A549 (cell line): ENCODE measurements at regions not wholly inside any gene's neighbourhood (a gene's known extent, or its start where the extent isn't known, plus 50 kb on each side); places are given as distances from the start of the nearest gene placed in this dataset.

Experiments
- BCL3 ChIP-seq: fragments of >200 bp; sonication (Bioruptor Twin); formaldehyde crosslinking; IDR thresholded peaks from 3 replicates; pipeline ENCODE4 v1.6.1; 2016
- CEBPB ChIP-seq, 2 experiments: fragments of >200 bp in 1 of 2; sonication (Bioruptor Twin) in 1 of 2; formaldehyde crosslinking in 1 of 2; IDR thresholded peaks; 2 replicates each; pipeline ENCODE4 v1.6.1; 2012 to 2016
- CHD4 ChIP-seq: fragments of 200-600 bp; sonication (generic); IDR thresholded peaks from 2 replicates; pipeline ENCODE4 v1.6.1; 2016; ENCODE audit warnings: antibody characterized with exemption, mild to moderate bottlenecking, borderline replicate concordance
- CTCF ChIP-seq: fragments of >200 bp; sonication (Bioruptor Twin); formaldehyde crosslinking; IDR thresholded peaks from 3 replicates; pipeline ENCODE4 v1.5.1; 2016
- ELK1 ChIP-seq: fragments of 150-350 bp; IDR thresholded peaks from 2 replicates; pipeline ENCODE4 v1.6.1; 2014; ENCODE audit warnings: low read depth, mild to moderate bottlenecking, low read length
- EP300 ChIP-seq, 2 experiments: fragments of >200 bp; sonication (Bioruptor Twin); formaldehyde crosslinking; IDR thresholded peaks; 2 replicates in 1 of 2; 3 replicates in 1 of 2; pipeline ENCODE4 v1.6.1; 2016 to 2017
- ESRRA ChIP-seq: fragments of 150-350 bp; IDR thresholded peaks from 2 replicates; pipeline ENCODE4 v1.6.1; 2014; ENCODE audit warnings: mild to moderate bottlenecking, low read length, borderline replicate concordance
- JUNB ChIP-seq: fragments of >200 bp; sonication (Bioruptor Twin); formaldehyde crosslinking; IDR thresholded peaks from 2 replicates; pipeline ENCODE4 v1.6.1; 2016
- NR3C1 ChIP-seq: fragments of >200 bp; sonication (Bioruptor Twin); formaldehyde crosslinking; IDR thresholded peaks from 3 replicates; pipeline ENCODE4 v1.6.1; 2017
- POLR2A ChIP-seq: IDR thresholded peaks from 2 replicates; pipeline ENCODE4 v1.6.1; 2012; ENCODE audit warnings: mild to moderate bottlenecking, low read length
- RCOR1 ChIP-seq: fragments of 150-350 bp; IDR thresholded peaks from 2 replicates; pipeline ENCODE4 v1.6.1; 2014; ENCODE audit warnings: antibody characterized with exemption, low read length, low read depth
- RFX5 ChIP-seq: fragments of 450-650 bp; IDR thresholded peaks from 2 replicates; pipeline ENCODE4 v1.7.1; 2014; ENCODE audit warnings: antibody characterized with exemption, mild to moderate bottlenecking, moderate library complexity
- USF2 ChIP-seq: fragments of 450-650 bp; IDR thresholded peaks from 2 replicates; pipeline ENCODE4 v1.6.1; 2014; ENCODE audit warnings: antibody characterized with exemption

GRCh38 chr13:111548301-111548700, 227.9 kb downstream of the TEX29 start:
- TF ChIP-seq RFX5: no peak
- no peak for TF ChIP-seq EP300 (IDR thresholded peaks at IDR 0.05)
- no peak for TF ChIP-seq JUNB
- TF ChIP-seq CTCF: no peak
- TF ChIP-seq ELK1: no peak
- TF ChIP-seq POLR2A: no peak
- no peak for TF ChIP-seq CEBPB (IDR thresholded peaks at IDR 0.05)
- no peak for TF ChIP-seq NR3C1
- TF ChIP-seq BCL3: no peak
- TF ChIP-seq USF2: no peak
- TF ChIP-seq CHD4: no peak
- TF ChIP-seq ESRRA: no peak
- TF ChIP-seq RCOR1: no peak
